Stimulated activated CD4-positive, alpha-beta T cell treated with anti-CD3 and anti-CD28 coated beads, Interleukin-4, amount 100 ng/mL, for 48 hours (primary cell): ENCODE measurements at regions not wholly inside any gene's neighbourhood (a gene's known extent, or its start where the extent isn't known, plus 50 kb on each side); places are given as distances from the start of the nearest gene placed in this dataset.

Source experiments
- DNase-seq, 2 donors: peaks; one replicate each; pipeline ENCODE4 v3.0.0-alpha.2; 2020; ENCODE audit warnings: low read depth in 2 of 2

GRCh38 chr13:50357586-50358118 is 342.4 kb downstream of the KCNRG start:
- no peak for DNase-seq

GRCh38 chr13:50358231-50359040 is 343.2 kb downstream of the KCNRG start:
- no peak for DNase-seq

- DNase-seq: no peak
Observed at GRCh38 chr13:50359041-50359367, 343.8 kb downstream of the KCNRG start.

DNA sequence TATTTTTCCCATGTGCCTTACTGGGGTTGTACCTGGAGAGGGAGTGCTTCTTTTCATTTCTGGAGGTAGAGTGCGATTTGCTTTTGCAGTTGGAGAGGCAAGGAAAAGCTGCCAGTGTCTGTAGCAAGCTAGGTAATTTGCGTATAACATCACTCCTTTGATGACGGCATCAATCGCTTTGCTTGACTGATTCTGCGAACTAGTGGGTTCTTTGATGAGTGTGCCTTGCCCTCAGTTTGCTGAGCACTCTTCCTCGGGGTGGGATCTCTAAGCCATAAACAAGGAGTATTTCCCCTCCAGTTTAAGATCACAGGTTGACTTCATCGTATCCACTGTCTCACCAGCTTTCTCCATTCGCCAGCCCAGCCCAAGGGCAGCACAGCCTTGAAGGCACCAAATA is 344.5 kb downstream of the KCNRG start:
- no peak for DNase-seq

DNA sequence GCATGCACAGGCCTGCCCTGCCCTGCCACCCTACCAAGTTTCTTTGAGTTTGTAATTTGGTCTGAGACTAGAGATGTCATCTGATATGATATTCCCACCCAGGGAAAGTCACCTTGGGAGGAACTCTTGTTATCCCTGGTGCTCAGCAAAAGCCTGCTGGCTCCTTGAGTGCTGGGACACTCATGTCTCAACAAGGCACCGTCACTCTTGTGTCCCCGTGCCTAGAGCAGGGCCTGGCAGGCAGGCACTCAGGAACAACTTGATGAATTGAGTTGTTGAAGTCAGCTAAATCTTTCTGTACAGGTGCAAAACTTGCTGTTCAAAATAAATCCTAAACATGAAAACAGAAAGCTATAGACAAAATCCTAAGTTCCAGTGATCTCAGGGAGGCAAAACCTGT is 345.4 kb downstream of the KCNRG start:
- no peak for DNase-seq

DNA sequence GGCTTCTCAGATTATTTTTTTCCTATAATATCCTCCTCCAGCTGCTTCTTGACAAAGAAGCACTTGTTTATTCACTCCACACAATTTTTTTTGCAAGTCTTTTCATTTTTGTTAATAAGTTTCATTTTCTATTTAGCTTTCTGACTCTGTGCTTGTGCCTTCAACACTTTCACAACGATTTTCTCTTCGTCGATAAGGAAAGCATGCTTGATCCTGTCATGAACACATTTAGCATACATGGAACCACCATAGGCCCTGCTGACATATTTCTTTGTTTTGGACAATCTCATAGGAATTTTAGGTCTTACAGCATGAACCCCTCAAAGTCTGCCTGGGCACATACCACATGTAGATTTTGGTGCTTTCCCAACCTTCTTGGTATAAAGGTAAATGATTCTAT is 346.0 kb downstream of the KCNRG start:
- DNase-seq: no peak

DNA sequence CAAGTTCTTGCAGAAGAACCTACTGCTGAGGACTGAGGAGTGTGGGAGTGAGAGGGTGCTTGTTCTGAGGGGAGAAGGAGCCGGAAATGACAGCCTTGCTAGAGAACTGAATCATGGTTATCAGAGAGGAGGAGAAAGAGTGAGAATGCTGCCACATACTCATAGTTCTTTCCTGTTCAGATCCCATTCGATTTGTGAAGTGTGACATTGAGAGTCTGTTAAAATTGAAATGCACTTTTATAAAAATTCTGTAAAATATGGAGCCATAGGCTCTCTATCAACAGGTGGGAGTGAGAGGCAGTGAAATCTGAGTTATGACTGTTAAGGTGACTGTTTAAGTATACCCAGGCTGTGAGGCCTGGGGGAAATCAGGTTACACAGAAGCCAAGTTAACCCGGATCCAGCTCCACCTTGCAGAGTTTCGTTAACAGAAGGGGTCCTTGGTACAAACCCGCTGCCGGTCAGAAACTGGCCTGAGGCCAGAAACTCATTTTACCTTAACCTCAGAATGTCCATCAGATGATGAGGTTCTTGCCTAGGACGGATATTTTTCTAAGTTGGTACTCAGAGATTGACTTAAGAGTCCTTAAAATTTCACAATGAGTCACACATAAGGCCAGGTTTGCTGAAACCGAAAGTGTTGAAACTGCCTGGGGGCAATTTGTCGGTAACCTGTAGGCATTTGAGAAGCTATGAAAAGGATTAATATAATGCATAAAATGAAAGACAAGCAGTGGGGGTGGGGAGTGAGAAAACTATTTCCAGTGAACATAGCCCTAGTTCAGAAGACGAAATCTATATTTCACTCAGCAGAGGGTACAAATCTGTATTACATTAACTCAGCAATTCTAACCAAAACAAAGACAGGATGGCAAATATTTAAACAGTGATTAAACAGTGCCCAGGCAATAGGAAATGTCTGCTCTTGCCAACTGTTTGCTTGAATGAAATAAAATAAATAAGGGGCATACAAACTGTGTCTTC is 350.5 kb downstream of the KCNRG start:
- DNase-seq: peak; percentile 16 to 57

- DNase-seq: no peak
Observed at GRCh38 chr13:50366488-50367174, 351.4 kb downstream of the KCNRG start.

DNA sequence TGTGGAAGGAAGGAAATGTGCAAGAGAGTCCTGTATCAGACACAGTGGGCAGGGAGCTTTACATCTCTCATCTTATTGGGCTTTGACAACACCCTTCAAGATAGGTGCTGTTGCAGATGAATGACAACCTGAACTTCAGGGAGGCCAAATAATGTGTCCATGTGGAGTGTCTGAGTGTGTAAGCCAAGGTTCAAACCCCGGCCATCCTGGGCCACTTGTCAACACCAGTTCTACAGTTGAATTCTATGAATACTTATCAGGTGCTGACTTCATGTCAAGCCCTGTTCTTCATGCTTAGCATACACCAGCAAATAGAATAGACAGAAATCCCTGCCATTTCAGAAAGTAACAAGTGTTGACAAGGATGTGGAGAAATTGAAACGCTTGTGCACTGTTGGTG is 354.4 kb downstream of the KCNRG start:
- no peak for DNase-seq

- no peak for DNase-seq
Observed at GRCh38 chr13:50370303-50370950, 355.2 kb downstream of the KCNRG start.

- no peak for DNase-seq
Observed at GRCh38 chr13:50374517-50374916, 359.3 kb downstream of the KCNRG start.

DNA sequence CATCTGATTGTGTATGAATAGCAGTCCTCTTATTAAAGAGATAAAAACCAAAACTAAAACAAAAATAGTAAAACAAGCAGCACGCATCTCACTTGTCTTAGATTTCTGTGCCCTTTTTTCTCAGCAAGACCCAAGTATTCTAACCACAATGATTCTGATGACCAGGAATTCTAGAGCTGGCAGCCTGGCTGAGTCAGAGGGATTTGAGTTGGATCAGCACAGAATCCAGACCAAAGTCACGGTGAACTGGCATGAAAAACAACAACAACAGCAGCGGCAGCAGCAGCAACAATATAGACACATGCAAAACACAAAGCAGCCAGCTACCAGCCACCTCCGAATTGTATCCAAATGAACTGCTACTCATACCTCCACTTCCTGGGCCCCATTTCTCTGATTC is 360.5 kb downstream of the KCNRG start:
- no peak for DNase-seq

DNA sequence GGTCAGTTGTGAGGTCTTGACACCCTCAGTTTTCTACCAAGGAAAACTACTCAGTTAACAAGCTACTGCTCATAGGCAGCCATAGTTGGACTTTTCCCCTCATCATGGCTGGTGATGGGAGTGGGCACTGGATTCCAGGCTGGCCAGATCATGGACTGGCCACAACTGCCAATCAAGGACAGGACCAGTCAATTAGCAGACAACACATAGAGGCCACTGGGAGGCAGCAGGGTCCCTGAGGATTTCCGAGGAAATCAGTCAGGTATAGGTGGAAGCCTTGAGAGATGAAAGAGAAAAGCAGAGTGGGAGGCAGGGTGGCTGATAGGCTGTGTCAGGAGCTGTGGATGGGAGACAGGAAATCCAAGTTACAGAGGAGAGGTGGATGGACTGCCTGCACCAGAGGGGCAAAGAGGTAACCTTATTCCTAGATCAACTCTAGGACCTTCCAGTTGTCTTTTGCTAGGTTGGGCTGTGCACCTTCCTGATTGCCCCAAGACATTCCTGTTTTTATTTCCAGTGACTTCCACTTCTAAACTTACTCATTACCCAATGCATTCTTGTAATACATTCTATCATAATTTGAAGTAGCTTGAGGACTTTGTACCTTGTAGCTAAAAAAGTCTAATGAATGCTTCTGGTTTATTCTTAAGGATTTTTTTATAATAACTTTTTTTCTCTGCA is 361.8 kb downstream of the KCNRG start:
- DNase-seq: no peak

- no peak for DNase-seq
Observed at GRCh38 chr13:50377726-50378270, 362.6 kb downstream of the KCNRG start.

DNA sequence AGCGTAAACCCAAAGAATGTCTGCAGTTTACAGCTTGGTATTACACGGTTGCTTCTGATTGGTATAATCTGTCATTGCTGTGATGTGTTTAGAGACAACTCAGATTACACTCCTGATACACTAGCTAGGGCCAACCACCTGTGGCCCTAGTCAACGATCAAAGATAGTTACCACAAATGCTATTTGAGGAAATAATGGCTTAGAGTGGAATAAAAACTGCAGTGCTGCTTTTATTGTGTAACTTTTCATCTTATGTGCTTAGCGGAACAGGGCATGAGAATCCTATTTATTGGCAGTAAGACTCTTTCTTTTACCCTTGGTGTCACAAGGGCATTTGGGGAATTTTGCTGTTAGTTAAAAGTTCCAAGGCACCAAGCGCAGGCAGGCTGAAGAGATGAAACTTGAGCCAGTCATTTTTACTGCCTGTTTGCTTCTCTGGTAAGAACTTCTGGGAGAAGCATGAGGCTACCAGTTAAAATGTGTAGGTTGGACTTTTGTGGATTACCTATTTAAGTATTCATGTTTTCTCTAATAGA is 363.3 kb downstream of the KCNRG start:
- no peak for DNase-seq

- DNase-seq: no peak
Observed at GRCh38 chr13:50379584-50379983, 364.3 kb downstream of the KCNRG start.

GRCh38 chr13:50380905-50381304 is 365.7 kb downstream of the KCNRG start:
- no peak for DNase-seq

DNA sequence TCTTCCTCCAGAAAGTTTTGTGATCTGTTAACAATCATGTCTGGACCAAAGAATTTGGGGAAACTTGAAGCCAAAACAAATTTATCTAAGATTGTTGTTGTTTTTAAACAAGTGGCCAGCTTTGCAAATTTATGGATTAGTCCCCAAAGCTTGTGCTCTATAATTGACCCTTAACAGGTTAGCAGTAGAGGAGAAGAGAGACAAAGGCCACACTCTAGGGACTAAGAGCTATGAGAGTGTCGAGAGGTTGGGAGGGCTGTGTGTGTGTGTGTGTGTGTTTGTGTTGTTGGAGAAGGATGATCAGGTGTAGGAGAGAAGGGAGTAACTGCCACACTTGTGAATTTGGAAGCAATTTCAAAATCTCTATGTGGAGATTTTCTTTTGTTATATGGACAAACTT is 367.3 kb downstream of the KCNRG start:
- no peak for DNase-seq

GRCh38 chr13:50382951-50383350 is 367.7 kb downstream of the KCNRG start:
- DNase-seq: no peak

GRCh38 chr13:50384724-50385123 is 369.5 kb downstream of the KCNRG start:
- no peak for DNase-seq
